ENCODE measurements at regions not wholly inside any gene's neighbourhood (a gene's known extent, or its start where the extent isn't known, plus 50 kb on each side); places are given as distances from the start of the nearest gene placed in this dataset.

- no peak for DNase-seq (ENCODE audit: low read depth, low spot score)
- in situ Hi-C loops (cut with HindIII; ENCODE audit: low sequenced_read_pairs) = no loop called here
Observed at GRCh38 chr3:193767353-193768069, 174.5 kb downstream of the OPA1 start.

GRCh38 chr3:193768070-193768394, 175.0 kb downstream of the OPA1 start:
- in situ Hi-C loops (cut with HindIII; ENCODE audit: low sequenced_read_pairs) = no loop called here
- H3K4me3 ChIP-seq (ENCODE audit: low read depth, low read length) = no peak overlapping the region
- no peak for TF ChIP-seq CTCF (IDR thresholded peaks at IDR 0.05; ENCODE audit: low read depth, low read length)
- peak; percentile 29 for DNase-seq (ENCODE audit: low read depth, low spot score)

More at GRCh38 chr3:193767353-193768069, 174.5 kb downstream of the OPA1 start:
- TF ChIP-seq CTCF (IDR thresholded peaks at IDR 0.05; ENCODE audit: low read depth, low read length) = no peak
- no peak overlapping the region for H3K4me3 ChIP-seq (ENCODE audit: low read depth, low read length)

GRCh38 chr3:193769437-193769836, 176.4 kb downstream of the OPA1 start:
- in situ Hi-C loops (cut with HindIII; ENCODE audit: low sequenced_read_pairs) = no loop called here
- DNase-seq (ENCODE audit: low read depth, low spot score) = no peak
- no peak overlapping the region for H3K4me3 ChIP-seq (ENCODE audit: low read depth, low read length)
- no peak for TF ChIP-seq CTCF (IDR thresholded peaks at IDR 0.05; ENCODE audit: low read depth, low read length)

GRCh38 chr3:193771011-193771652, 178.1 kb downstream of the OPA1 start:
- DNase-seq (ENCODE audit: low read depth, low spot score) = no peak
- in situ Hi-C loops (cut with HindIII; ENCODE audit: low sequenced_read_pairs) = no loop called here
- no peak overlapping the region for H3K4me3 ChIP-seq (ENCODE audit: low read depth, low read length)
- no peak for TF ChIP-seq CTCF (IDR thresholded peaks at IDR 0.05; ENCODE audit: low read depth, low read length)

- DNase-seq (ENCODE audit: low read depth, low spot score) = no peak
- in situ Hi-C loops (cut with HindIII; ENCODE audit: low sequenced_read_pairs) = no loop called here
- no peak for TF ChIP-seq CTCF (IDR thresholded peaks at IDR 0.05; ENCODE audit: low read depth, low read length)
- H3K4me3 ChIP-seq (ENCODE audit: low read depth, low read length) = no peak overlapping the region
Observed at GRCh38 chr3:193771653-193772421, 178.8 kb downstream of the OPA1 start.

- DNase-seq (ENCODE audit: low read depth, low spot score) = no peak
- TF ChIP-seq CTCF (IDR thresholded peaks at IDR 0.05; ENCODE audit: low read depth, low read length) = no peak
- no peak overlapping the region for H3K4me3 ChIP-seq (ENCODE audit: low read depth, low read length)
- in situ Hi-C loops (cut with HindIII; ENCODE audit: low sequenced_read_pairs) = no loop called here
Observed at GRCh38 chr3:193772422-193772763, 179.4 kb downstream of the OPA1 start.

All from astrocyte of the spinal cord (primary cell).